GM18519 (cell line): ENCODE measurements at regions not wholly inside any gene's neighbourhood (a gene's known extent, or its start where the extent isn't known, plus 50 kb on each side); places are given as distances from the start of the nearest gene placed in this dataset.

Experiments
- ATAC-seq: cut with Tn5 transposase; IDR thresholded peaks from one replicate; pipeline ENCODE4 v1.9.1; 2021; ENCODE audit warnings: mild to moderate bottlenecking, moderate library complexity; ENCODE audit not compliant: unreplicated experiment, low FRiP score

- no peak for ATAC-seq
Observed at GRCh38 chr4:31086756-31087330, 366.7 kb downstream of the PCDH7 start.

GRCh38 chr4:31088600-31089230, 368.5 kb downstream of the PCDH7 start:
- ATAC-seq: no peak

DNA sequence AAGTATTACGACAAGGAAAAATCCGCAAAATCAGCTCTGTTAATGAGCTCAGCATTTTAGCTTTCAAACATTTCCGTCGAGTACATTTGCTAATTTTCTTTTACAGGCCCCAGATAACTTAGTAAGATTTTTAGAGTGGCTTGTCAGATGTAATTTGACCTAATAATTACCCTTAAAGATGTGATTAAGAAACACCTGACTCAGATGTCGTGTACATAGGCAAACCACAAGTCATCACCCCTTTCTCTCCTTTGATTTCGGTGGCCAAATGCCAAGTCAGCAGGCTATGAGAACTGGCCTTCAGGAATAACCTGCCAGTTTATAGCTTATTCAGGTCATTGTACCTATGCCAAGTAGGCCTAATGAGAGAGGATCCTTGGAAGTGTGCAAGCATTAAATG, 369.6 kb downstream of the PCDH7 start:
- no peak for ATAC-seq

GRCh38 chr4:31094474-31094873, 374.3 kb downstream of the PCDH7 start:
- no peak for ATAC-seq

GRCh38 chr4:31097999-31098398, 377.8 kb downstream of the PCDH7 start:
- no peak for ATAC-seq

DNA sequence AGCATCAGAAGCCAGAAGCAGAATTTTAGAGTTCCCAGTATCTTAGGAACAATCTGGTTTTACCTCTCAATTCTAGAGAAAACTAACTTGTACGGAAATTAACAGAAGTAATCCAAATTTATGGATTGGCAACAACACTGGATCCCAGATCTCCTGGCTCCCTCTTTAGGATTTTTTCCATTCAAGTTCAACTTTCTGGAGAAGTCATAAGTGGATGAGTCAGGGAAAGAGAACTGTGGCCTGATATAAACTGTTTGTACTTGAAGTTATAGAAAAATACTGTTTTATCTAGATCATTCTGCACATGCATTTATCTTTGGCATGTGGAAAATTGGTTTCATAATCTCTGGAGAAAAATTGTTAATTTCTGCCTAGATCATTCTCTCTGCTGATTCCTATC, 380.4 kb downstream of the PCDH7 start:
- ATAC-seq: no peak

GRCh38 chr4:31104043-31104442, 383.9 kb downstream of the PCDH7 start:
- no peak for ATAC-seq

DNA sequence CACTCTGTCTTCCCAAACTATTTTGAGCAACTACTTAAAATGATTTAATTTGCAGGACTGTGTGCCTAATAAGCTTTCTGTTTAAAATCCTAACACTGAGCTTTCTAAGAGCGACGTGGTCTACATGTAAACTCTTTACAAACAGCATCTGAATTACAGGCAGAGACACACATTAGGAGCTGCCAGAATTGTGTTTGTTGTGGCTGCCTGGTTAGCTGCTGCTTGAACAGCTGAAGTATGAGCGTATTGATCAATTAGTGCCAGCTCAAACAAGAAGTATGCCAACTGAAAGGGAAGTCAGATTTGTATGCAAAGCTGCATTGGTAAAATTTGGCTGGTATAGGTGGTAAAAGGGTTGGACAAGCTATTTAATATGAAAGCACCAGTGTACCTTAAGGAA, 384.4 kb downstream of the PCDH7 start:
- no peak for ATAC-seq

DNA sequence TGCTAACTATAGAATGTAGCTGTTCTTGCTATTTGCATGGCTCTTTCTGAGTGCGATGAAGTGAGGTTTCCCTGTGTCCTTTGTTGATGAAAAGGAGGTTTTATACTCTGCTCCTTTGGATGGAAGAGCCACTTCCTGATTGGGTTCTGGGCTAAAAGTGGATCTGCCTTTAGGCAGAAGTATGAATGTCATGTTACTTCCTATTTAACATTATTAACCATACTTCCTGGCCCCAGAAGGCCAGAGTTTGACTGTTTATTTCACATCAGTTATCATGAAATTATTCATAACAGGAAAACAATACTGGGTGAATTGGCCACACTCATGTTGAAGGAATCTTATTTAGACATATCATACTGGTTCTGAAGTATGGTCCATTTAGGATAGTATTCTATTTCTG, 386.2 kb downstream of the PCDH7 start:
- no peak for ATAC-seq

GRCh38 chr4:31107362-31107761, 387.2 kb downstream of the PCDH7 start:
- no peak for ATAC-seq

- ATAC-seq: no peak
Observed at GRCh38 chr4:31108762-31109161, 388.6 kb downstream of the PCDH7 start.

DNA sequence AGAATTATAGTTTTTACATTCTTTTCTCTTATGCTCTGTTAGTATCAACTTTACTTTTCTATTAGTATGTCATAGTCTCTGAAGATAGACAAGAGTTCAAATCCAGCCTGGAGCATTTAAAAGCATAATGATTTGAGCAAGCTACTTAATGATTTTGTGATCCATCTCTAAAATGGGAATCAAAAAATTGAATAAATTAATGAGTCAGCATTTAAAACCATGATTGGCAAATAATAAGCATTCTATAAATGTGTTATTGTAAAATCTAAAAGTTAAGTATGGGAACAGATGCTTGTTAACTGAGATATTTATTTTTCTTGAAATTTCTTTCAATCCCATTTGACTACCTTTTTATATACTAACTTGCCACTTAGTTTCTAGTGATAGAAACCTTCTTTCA, 391.6 kb downstream of the PCDH7 start:
- no peak for ATAC-seq

- no peak for ATAC-seq
Observed at GRCh38 chr4:31114816-31115215, 394.6 kb downstream of the PCDH7 start.

GRCh38 chr4:31124008-31124585, 403.9 kb downstream of the PCDH7 start:
- no peak for ATAC-seq

DNA sequence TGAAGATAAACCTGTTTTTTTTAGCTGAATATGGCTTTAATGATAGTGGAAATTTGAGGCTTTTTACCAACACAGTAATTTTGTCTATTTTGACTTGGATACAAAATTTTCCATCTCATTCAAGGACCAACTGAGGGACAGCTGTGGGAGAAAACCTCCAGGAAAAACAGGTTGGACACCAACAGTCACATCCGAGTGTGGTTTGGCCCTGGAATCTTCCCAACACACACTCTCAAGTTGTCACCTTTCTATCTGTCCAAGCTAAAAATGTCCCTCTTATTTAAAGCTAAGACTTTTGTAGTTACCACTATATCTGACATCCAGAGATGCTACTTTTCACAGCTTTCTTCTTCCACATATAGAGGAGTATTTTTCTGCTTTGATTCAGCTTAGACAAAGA, 404.9 kb downstream of the PCDH7 start:
- ATAC-seq: no peak

DNA sequence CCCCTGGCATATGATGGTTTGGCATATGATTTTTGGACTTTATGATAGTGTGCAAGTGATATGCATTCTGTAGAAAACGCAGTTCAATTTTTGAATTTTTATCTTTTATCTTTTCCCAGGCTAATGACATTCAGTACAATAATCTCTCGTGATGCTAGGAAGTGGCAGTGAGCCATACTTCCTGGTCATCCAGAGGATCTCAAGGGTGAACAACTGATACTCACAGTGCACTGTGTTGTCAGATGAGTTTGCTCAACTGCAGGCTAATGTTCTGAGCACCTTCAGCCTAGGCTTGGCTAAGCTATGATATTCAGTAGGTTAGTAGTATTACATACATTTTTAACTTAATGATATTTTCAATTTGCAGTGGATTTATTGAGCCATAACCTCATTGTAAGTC, 405.3 kb downstream of the PCDH7 start:
- ATAC-seq: no peak

DNA sequence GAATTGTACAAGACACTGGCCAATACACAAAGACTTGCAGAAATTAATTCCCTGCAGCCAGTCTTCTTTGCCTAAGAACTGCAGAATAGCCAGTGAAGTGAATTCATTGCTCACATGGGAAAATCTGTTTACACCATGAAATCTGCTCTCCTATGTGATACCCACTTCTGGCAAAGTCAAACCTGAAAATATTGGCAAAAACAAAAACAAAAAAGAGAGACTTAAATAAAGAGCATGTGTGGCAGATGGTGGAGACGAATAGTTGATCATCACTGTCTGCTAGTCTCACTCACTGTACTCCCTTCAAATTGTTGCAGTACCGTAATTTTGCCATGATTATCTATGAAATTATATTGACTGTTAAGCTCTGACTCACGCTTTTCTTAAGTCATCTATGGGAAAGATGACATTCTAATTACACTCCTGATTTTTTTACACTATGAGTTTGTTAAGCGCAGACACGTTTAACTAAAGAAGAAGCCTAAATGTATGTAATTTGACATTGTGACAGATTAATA, 406.8 kb downstream of the PCDH7 start:
- ATAC-seq: no peak

DNA sequence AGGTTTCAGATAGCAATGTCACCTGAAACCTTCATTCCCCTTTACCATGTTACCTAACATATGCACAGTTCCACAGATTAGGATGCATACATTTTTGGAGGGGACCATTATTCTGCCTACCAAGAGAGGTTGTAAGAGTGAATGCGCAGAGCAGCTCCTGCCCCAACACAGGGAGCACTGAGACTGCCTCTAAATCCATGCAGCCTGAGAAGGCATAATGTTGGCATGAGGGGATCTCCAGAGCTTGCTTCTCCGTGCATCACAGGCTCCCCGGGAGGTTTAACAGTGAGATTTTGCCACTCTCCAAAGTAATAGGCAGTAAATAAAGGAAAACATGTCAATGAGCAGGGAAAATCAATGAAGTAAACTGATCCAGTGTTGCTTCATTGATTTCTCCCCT, 410.8 kb downstream of the PCDH7 start:
- no peak for ATAC-seq

GRCh38 chr4:31134720-31135119, 414.6 kb downstream of the PCDH7 start:
- ATAC-seq: no peak

- no peak for ATAC-seq
Observed at GRCh38 chr4:31139767-31140166, 419.6 kb downstream of the PCDH7 start.

DNA sequence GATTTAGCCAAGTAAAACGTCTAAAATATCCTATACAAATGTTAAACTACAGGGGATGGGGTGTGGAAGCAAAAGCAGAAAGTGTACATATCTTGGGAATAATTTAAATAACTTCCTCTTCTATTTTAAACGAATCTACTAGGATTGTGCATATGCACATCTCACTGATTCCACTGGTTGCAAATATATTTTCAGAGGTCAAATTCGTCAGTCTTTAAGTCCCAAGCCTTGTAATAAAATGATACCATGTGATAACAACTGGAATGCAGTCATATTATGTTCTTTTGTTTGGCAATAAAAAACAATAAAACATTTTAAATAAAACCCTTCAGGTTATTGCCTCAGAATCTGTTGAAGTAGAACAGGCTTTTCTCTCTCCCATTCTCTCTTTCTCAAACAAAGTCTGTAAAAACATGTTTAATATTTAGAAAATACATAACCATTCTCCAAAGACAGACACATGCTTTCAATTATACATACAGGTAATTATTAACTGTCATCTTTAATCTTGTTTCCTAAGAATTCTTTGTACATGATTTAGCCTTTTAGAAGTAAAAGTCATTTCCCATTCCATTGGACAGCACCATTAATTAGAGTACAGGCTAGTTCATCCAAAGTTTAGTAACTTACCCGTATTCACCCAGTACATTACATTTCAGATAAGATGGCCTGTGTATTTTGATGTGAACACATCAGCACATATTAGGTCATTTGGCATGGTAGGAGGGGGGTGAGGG, 421.1 kb downstream of the PCDH7 start:
- no peak for ATAC-seq

DNA sequence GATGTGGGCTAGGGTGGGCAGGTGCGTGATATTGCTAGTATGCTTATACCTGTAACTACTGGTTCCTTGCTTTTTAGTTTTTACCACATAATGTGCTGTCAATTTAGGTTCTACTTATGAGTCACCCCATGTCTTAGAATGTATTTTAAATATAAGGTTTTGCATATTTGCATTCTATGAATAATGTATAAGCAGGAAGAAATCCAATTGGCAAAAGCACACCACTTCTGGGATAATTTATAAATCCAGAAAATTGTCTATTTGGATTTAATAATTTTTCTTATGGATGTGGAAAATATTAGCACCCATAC, 421.6 kb downstream of the PCDH7 start:
- ATAC-seq: no peak
